NCI-H510A treated with DMSO at 0.1 percent for 48 hours (cell line): ENCODE measurements at regions not wholly inside any gene's neighbourhood (a gene's known extent, or its start where the extent isn't known, plus 50 kb on each side); places are given as distances from the start of the nearest gene placed in this dataset.
"Not testable (repeated sequence)": the region's sequence is repeated elsewhere in the genome, so short reads cannot be mapped to it uniquely, and the experiment has no call there.

Source experiments
- DNase-seq: peaks from one replicate; lab custom pipeline; 2025; lab: John Stamatoyannopoulos, UW

DNA sequence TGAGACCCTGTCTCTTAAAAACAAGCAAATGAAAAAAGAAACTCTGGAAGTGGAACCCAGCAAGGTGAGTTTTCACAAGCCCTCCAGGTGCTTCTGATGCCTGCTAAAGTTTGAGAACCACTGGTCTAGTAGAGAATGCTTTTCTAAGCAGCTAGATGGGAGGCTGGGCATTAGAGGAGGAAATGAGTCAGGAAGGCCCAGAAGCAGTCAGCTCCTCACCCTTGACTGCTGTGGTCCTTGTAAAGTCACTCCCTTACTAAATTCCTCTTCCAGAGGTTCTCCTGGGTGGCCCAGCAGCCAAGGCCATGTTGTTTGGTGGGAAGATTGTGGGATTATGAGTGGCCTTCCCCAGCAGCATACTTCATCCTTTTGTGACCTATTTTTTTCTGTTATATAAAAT lies 52.0 kb upstream of the FYN start:
- no peak for DNase-seq

DNA sequence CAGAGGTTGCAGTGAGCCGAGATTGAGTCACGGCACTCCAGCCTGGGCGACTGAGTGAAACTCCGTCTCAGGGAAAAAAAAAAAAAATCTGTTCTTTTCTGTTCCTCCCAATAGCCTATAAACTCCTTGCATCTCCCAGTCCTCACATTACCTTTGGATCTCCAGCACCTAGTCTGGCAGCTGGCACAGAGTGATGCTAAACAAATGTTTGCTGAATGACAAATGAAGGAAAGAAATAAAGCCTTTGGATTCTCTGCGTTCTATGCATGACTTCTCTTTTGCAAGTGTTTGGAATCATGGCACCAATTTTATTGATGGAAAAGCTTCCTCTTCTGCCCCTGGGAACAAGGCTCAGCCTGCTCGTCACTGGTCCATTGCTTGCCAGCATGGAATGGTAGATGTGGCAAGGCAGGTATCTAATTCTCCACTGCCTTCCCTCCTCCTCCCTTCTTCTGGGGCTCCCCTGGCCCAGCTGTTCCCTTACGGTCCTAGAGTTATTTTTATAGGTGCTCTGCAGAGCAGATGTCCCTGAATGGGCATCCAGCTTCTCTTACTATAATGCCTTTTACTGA lies 53.6 kb upstream of the FYN start:
- no peak for DNase-seq

DNA sequence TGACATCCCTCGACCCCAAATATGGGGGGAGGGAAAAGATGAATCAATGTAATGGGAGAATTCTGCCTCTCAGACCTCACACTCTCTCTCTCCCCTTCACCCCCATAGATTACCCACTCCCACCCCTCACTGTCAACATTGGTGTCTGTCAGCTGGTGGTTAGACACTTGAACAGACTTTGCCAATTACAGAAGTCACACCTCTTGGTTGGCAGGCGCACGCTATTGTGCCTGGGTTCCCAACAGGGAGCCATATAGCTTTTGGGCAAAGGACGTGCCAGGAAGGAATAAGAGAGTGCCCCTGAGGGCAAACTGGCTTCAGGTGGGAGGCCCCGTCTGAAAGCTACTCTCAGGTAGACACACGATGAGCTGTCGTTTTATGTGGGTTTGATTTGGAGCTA lies 54.1 kb upstream of the FYN start:
- DNase-seq = no peak

DNA sequence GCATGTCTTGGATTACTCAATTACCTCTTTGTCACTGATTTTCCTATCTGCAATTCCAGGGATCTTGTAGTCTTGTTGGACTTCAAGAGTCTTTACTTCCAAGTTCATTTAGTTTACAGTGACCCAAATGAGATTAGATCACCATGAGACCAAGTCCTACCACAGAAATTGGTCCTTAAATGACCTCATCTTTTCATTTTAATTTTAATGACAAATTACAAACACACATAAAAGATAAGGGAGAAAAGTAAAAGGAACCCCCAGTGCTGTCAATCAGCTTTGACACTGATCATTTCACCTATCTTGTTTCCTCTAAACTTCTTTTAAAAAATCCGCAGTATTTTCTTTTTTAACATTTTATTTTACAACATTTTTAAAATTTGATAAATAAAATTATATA lies 54.9 kb upstream of the FYN start:
- no peak for DNase-seq

DNA sequence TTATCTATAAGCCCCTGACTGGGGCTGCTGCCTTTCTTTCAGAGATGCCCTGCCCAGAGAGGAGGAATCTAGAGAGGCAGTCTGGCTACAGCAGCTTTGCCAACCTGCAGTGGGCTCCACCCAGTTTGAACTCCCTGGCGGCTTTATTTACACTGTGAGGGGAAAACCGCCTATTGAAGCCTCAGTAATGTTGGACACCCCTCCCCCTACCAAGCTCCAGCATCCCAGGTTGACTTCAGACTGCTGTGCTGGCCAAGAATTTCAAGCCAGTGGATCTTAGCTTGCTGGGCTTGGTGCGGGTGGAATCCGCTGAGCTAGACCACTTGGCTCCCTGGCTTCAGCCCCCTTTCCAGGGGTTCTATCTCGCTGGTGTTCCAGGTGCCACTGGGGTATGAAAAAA lies 61.4 kb upstream of the FYN start:
- DNase-seq = not testable (repeated sequence)

DNA sequence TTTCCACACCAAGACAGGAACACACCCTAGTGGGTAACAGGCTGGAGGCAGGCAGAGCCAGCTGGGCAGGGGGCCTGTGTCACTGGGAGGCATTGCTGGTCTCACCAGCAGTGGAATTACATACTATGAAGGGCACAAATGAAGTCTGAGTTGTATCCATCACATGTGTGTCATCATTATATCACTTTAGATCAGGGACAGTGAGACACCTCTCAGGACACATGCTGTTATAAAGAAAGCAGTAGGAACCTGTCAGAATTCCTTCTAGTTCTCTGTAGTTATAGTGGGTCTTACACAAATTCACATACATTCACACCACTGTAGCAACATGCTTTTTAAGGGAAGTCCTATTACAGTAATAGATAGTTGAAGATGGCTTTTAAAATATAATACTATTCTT lies 63.5 kb upstream of the FYN start:
- DNase-seq = no peak

DNA sequence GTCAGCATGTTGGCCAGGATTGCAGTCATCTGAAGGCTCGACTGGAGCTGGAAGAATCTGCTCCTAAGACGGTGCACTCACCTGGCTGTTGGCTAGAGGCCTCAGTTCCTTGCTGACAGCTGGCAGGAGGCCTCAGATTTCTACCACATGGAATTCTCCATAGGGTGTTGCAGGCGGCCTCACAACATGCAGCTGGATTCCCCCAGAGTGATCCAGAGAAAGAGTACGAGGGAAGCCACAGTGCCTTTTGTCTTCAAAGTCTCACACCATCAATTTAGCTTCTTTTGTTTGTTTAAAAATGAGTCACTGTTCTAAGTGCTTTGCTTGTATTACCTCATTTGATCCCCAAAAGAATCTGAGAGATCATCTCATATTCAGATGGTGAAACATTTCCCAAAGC lies 65.5 kb upstream of the FYN start:
- no peak for DNase-seq

DNA sequence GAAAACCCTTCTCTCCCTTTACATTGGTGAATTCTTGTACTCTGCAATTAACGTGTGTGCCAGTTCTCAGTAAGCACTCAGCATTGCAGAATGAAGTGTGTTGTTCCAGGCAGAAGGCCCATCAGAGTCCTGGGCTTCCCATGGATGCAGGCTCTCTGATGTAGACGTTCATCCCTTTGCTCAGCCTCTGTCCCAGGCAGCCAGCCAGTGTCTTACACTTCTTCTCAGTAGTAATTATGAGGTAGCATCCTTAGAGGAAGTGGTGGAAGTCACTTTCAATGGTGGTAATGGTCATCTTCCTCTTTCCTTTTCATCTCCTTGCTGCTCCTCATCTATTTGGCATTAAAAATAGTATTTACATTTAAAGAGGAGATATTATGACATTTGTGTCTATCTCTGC lies 66.7 kb upstream of the FYN start:
- no peak for DNase-seq

DNA sequence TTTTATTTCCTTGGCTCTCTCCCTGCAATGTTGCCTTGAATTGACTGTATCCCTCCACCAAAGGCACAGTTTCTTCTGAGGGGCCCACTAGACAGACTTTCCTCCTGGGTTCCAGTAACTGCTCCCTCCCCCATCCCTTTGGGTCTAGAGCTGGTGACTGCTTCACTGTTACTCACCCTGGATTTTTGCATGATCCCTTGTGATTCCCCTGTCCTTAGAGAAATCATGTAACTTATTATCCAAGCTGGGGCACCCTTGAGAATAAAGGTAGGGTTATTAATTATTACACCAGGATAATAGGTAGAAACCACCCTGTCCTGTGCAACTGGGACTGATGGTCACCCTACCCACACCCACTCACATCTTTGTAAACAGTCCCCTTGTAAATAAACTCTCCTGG lies 67.5 kb upstream of the FYN start:
- DNase-seq = no peak

DNA sequence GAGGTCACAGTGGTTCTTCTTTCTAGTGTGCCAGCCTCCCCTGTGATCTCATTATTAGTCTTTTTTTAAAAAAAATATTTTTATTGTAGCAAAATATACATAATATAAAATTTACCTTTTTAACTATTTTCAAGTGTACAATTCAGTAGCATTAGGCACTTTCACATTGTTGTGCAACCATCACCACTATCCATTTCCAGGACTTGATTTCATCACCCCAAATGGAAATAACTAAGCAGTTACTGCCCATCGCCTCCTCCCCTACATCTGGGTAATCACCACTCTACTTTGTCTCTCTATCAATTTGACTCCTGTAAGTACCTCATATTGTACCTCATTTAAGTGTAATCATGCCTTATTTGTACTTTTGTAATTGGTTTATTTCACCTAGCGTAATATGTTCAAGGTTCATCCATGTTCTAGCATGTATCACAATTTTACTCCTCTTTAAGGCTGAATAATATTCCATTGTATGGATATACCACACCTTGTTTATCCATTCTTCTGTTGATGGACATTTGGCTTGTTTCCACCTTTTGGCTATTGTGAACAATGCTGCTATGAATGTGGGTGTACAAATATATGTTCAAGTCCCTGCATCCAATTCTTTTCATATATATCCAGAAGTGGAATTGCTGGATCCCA lies 68.6 kb upstream of the FYN start:
- DNase-seq = no peak

DNA sequence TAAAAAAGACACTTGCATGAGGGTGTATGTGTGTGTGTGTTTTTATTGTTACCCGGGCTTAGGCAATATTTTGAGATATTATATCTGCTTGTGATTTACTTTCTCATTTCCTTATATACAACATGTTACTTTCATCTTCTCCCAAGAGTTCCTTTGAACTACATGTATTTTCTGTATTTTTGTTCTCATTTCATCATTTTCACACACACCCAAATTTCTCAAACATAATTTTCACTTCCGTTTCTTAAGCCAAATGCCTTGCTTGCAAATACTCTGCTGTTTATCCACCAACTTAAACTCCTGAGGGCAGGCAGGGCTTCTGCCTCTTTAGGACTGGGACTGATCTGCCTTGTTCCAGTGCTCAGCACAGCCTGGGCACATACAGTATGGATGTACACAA lies 69.3 kb upstream of the FYN start:
- DNase-seq = no peak

DNA sequence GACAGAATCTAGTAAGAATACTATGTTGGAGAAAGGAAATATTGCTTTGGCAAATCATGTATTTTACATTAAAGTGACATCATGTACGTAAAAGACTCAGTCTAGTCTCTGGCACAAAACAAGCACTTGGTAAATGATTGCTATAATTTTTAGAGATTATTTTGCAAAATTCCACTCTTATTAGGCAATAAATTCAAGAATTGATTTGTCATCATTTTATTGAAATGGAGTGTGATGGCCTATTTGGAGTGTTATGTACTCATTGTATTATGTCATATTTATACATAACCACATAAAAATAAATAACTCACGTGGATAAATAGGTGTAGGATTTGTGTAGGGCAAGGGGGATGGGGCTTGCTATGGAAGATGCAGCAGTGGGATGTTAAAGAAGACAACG lies 70.0 kb upstream of the FYN start:
- no peak for DNase-seq

DNA sequence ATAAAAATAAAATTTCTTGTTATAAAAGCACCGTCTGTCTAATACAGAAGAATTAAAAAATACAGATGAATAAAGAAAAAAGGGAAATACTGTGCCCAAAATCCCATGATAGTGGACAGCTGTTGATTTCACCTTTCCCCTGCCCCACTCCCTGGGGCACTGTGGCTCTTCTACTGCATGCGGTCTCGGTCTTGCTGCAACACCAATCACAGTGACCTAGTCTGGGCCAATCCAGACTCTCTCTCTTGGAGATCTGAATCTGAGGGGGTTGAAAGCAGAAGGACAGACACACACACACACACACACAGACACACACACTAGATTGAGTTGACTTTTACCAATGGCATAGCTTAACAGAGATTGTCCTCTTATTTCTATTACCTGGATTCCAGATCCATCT lies 70.5 kb upstream of the FYN start:
- no peak for DNase-seq

DNA sequence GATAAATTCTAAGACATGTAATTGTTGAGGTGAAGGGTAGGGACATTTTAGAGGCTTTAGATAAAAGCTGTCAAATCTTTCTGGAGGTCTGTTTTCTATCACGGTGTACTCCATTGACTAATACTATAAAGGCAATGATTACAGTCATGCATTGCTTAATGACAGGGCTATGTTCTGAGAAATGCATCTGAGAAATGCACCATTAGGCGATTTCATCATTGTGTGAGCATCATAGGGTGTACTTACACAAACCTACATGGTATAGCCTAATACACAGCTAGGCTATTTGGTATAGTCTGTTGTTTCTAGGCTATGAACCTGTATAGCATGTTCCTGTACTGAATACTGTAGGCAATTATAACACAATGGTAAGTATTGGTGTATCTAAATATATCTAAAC lies 71.3 kb upstream of the FYN start:
- no peak for DNase-seq

DNA sequence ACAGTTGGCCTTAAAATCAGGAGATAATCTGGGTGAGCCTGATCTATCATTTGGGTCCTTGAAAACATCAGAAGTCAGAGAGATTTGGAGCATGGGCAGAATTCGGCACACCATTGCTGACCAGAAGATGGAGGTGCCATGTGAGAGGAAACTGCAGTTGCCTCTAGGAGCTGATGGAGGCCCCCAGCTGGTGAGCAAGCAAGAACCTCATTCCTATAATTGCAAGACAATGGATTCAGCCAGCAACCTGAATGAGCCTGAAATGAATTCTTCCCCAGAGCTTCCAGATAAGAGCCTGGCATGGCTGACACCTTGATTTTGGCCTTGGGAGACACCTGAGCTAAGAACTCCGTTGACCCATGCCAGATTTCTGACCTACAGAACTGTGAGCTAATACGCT lies 76.3 kb upstream of the FYN start:
- no peak for DNase-seq

DNA sequence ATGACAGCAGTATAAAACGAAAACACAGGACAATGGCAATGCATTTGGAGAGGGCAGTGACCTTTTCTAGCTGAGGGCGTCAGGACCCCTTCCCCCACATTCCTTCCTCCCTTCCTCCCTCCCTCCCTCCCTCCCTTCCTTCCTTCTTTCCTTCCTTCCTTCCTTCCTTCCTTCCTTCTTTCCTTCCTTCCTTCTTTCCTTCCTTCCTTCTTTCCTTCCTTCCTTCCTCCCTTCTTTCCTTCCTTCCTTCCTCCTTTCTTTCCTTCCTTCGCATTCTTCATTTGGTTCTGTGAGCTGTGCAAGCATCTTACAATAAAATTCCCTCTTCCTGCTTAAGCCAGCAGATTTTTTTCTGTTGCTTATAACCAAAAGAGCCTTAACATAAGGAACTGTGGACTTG lies 76.7 kb upstream of the FYN start:
- DNase-seq = not testable (repeated sequence)

DNA sequence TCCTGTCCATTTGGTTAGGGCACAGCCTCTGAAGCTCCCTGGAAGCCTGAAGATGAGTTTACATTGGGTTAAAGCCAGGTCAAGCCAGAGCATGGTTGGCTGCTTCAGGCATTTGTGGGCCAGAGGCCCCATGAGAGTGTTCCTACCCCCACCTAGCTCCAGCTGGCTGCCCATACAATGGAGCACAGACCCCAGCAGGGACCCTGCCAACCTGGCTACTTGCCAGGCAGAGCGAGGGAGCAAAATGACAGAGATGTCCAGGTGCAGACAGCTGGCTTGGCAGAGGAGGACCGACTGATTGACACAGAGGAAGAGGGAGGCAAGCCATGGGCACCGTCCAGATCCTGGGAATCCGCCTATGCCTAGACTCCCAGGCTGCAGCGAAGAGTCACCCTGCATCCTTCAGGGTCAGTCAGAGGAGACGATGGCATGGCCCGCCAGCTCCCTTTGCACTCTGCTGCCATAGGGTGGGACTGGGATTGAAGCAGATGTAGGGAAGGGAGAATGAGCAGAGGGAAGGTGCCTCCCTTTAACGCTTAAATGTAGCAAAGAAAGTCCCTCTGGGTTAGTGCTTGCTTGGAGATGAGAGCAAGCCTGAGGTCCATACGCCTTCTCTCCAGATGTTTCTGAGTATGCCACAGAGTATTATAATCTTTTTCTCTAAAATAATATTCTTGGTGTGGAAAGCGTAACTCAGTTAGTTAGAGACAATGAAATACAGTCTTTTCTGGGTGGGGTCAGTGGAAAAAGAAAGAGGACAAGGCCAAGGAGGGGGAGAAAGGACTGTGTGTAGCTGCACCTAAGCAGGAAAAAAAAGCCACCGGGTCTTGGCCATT lies 77.6 kb upstream of the FYN start:
- DNase-seq = peak; percentile 67

DNA sequence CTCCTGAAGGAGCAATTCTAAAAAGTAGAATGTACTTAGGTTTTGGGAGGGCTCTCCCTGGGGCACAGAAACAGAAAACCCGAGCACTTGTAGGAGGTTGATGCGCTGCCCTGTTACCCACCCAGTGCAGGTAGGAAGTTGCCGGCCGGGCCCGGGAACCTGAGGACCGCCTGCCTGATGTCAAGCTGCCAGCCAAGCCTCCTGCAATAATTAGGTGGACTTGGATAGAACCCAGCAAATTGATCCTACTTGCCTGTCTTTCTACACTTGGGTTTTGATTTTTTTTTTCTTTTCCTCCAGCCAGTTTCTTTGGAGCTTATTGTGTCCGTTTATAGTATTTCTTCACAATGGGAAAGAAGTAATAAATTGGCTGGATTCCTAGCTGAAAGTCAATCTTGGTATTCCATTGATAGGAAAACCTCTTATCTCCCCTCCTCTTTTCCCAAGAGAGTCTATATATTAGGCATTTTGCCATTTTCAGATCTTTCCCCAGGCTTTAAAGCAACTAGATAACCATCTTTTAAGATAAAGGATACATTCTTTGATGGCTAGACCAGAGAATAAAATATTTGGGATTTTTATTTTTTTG lies 78.3 kb upstream of the FYN start:
- DNase-seq = no peak

DNA sequence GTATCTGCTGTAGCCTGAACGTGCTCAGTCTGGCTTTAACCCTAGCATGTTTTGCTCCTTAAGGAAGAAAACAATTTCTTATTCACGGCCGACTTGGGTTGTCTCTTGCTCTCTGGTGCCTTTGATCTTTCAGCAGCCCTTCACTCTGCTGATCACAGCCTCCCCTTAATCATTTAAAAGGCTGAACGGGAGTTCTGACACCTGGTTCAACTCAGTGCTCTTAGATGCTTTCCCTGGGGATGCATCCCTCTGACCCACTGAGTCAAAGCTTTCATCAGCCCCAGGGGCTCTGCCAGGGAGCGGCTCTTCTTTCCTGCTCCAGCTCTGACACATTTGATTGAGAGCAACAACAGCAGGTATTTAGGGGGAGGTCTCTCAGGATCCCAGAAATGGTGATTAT lies 79.0 kb upstream of the FYN start:
- no peak for DNase-seq

DNA sequence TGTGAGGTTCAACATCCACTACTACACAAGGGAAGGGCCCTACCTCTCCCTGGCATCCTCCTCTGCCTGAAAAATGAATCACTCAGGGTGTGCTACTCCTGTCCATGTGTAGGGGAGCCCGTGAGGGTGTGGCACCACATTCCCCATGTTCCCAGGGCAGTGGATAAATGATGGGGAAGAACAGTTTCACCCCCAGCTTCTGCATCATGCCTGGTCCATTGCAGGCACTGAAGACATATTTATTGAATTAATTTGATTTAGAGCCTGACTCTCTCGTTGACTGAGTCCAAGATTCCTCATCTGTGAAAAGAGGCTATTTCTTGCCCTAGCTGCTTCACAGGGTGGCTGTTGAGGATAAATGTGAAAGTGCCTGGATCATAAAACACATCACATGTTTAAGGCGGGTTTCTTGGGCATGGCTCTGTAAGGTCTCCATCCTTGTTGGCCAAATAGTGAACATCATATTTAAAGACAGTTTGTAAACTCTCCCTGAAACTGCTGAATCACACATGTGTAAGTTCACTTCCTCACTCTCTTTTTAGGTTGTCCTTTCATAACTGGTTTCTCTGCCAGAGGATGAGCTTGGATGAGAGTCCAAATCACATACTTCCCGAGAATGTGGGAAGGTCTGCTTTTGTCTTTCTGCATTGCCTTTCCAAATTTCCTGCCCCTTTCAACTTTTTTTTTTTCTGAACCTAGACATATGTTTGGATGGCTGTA lies 79.7 kb upstream of the FYN start:
- DNase-seq = no peak

DNA sequence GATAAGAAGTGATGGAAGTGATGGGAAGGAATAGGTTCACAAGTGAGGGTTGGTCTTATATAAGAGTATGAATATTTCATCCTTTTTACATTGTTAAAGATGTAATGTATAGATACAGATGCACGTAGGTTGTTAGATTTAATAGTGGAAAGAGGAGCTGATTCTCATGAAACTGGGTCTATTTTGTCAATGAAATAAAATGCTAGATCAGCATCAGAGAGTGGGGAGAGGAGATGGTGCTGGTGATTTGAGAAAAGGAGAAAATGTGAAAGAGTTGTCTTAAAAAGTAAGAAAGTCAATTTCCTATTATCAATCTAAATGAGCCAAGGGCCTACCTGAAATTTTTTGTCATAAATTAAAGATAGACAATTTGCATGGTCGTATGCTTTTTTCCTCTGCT lies 82.8 kb upstream of the FYN start:
- no peak for DNase-seq

DNA sequence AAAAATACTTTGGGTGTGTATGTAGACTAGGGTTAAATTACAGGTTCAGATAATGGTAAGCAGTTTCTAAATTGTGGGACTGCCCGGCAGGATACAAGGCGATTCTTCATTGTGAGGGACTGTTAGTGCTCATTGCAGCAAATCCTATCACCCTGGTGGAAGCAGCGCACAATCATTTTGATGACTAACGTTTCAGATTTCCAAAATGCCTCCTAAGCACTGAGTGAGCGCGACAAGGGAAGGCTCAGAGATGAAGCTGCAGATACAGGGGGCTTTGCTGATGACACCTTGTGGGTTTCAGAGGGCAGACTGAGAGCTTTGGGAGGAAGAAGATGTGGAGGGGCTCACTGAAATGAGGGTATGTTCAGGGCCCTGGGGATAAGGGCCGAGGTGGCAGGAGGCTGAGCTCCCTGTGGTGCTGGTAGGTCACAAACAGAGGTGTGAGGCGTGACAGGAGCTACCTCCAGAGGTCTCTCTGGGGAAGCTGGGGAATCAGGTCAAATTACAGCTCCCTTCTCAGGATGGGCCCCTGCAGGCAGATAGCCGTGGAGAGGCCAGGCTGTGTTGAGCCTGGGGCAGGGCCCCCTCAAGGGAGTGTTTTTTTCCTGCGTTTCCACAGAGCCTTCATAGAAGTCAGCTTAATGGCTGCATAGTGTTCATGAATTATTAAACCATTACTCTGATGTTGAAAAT lies 84.5 kb upstream of the FYN start:
- no peak for DNase-seq
